ENCODE measurements at regions not wholly inside any gene's neighbourhood (a gene's known extent, or its start where the extent isn't known, plus 50 kb on each side); places are given as distances from the start of the nearest gene placed in this dataset.

- Histone ChIP-seq H3K4me3 (no peak overlapping the region), H3K27me3 (no peaks in the 10 kb centered on the region), H3K27ac (no peak overlapping the region), H3K9me3 (peaks cover 0 to 14% (median 8%) of the 10 kb centered on the region in 4 donors), H3K36me3 (no peaks in the 10 kb centered on the region), H3K4me1 (no peaks in the 10 kb centered on the region)
- DNase-seq = no peak
- TF ChIP-seq CTCF (IDR thresholded peaks at IDR 0.05) (no peak), POLR2AphosphoS5 (IDR thresholded peaks at IDR 0.05) (no peak), EP300 (IDR thresholded peaks at IDR 0.05) (no peak), POLR2A (IDR thresholded peaks at IDR 0.05) (no peak)
- no peak for ATAC-seq (ENCODE audit: low FRiP score in 2 of 2)
These were observed 575.4 kb downstream of the EPM2A start for GRCh38 chr6:145159921-145160320.

GRCh38 chr6:145161501-145161900 lies 573.8 kb downstream of the EPM2A start:
- H3K36me3 ChIP-seq = no peaks in the 10 kb centered on the region
- ATAC-seq (ENCODE audit: low FRiP score in 2 of 2) (no peak), DNase-seq (no peak)
- TF ChIP-seq POLR2AphosphoS5 (IDR thresholded peaks at IDR 0.05) (no peak), POLR2A (IDR thresholded peaks at IDR 0.05) (no peak), CTCF (IDR thresholded peaks at IDR 0.05) (no peak), EP300 (IDR thresholded peaks at IDR 0.05) (no peak)
- no peaks in the 10 kb centered on the region for H3K27me3 ChIP-seq
- no peak overlapping the region for H3K4me3 ChIP-seq
- no peaks in the 10 kb centered on the region for H3K4me1 ChIP-seq
- H3K9me3 ChIP-seq = peaks cover 0 to 14% (median 8%) of the 10 kb centered on the region in 4 donors
- no peak overlapping the region for H3K27ac ChIP-seq
- 89 to 100% methylated on average over 1 of the region's 1 CpG for WGBS, 2 donors

- Histone ChIP-seq H3K9me3 (no peaks in the 10 kb centered on the region), H3K27me3 (no peaks in the 10 kb centered on the region), H3K4me3 (no peak overlapping the region), H3K36me3 (no peaks in the 10 kb centered on the region), H3K4me1 (no peaks in the 10 kb centered on the region), H3K27ac (no peak overlapping the region)
- DNase-seq (no peak), ATAC-seq (ENCODE audit: low FRiP score in 2 of 2) (no peak)
- 71 to 94% methylated on average over 1 to 2 of the region's 2 CpGs for WGBS, 2 donors
- TF ChIP-seq POLR2A (IDR thresholded peaks at IDR 0.05) (no peak), CTCF (IDR thresholded peaks at IDR 0.05) (no peak), EP300 (IDR thresholded peaks at IDR 0.05) (no peak), POLR2AphosphoS5 (IDR thresholded peaks at IDR 0.05) (no peak)
These were observed 565.5 kb downstream of the EPM2A start for GRCh38 chr6:145169726-145170224.

GRCh38 chr6:145175470-145175869 lies 559.9 kb downstream of the EPM2A start:
- 81 to 87% methylated on average over 6 of the region's 6 CpGs for WGBS, 2 donors

More at GRCh38 chr6:145175470-145175869, 559.9 kb downstream of the EPM2A start:
- no peaks in the 10 kb centered on the region for H3K27me3 ChIP-seq
- H3K9me3 ChIP-seq = peaks cover 0 to 5% (median 0%) of the 10 kb centered on the region in 4 donors
- DNase-seq = no peak
- H3K4me3 ChIP-seq = no peak overlapping the region
- no peaks in the 10 kb centered on the region for H3K36me3 ChIP-seq
- no peak for TF ChIP-seq POLR2AphosphoS5 (IDR thresholded peaks at IDR 0.05)
- no peak for TF ChIP-seq POLR2A (IDR thresholded peaks at IDR 0.05)
- TF ChIP-seq CTCF (IDR thresholded peaks at IDR 0.05) = no peak
- no peak for TF ChIP-seq EP300 (IDR thresholded peaks at IDR 0.05)
- no peak for ATAC-seq (ENCODE audit: low FRiP score in 2 of 2)
- H3K27ac ChIP-seq = no peak overlapping the region
- H3K4me1 ChIP-seq = no peaks in the 10 kb centered on the region

Measured in upper lobe of left lung (tissue), 6 donors.